HG03025 (cell line): ENCODE measurements at regions not wholly inside any gene's neighbourhood (a gene's known extent, or its start where the extent isn't known, plus 50 kb on each side); places are given as distances from the start of the nearest gene placed in this dataset.
"Not testable (repeated sequence)": the region's sequence is repeated elsewhere in the genome, so short reads cannot be mapped to it uniquely, and the experiment has no call there.

Experiments
- ATAC-seq: cut with Tn5 transposase; IDR thresholded peaks from one replicate; pipeline ENCODE4 v1.9.1; 2021; ENCODE audit warnings: mild to moderate bottlenecking, moderate library complexity; ENCODE audit not compliant: unreplicated experiment, low FRiP score

- peak; percentile 79 for ATAC-seq
Measured at GRCh38 chr5:143641549-143642355, 170.2 kb upstream of the HMHB1 start.

GRCh38 chr5:143638654-143639053, 173.3 kb upstream of the HMHB1 start:
- no peak for ATAC-seq

GRCh38 chr5:143636931-143637528, 174.9 kb upstream of the HMHB1 start:
- ATAC-seq: no peak

GRCh38 chr5:143635888-143636287, 176.1 kb upstream of the HMHB1 start:
- ATAC-seq: no peak

GRCh38 chr5:143635146-143635752, 176.7 kb upstream of the HMHB1 start:
- no peak for ATAC-seq

GRCh38 chr5:143634689-143635088, 177.3 kb upstream of the HMHB1 start:
- no peak for ATAC-seq

GRCh38 chr5:143629871-143630659, 181.9 kb upstream of the HMHB1 start:
- no peak for ATAC-seq

- not testable (repeated sequence) for ATAC-seq
Measured at GRCh38 chr5:143625048-143625447, 186.9 kb upstream of the HMHB1 start.

GRCh38 chr5:143624465-143624864, 187.5 kb upstream of the HMHB1 start:
- no peak for ATAC-seq

- ATAC-seq: no peak
Measured at GRCh38 chr5:143619040-143619439, 192.9 kb upstream of the HMHB1 start.

GRCh38 chr5:143618141-143618540, 193.8 kb upstream of the HMHB1 start:
- no peak for ATAC-seq

- ATAC-seq: no peak
Measured at GRCh38 chr5:143614831-143615230, 197.1 kb upstream of the HMHB1 start.

- ATAC-seq: no peak
Measured at GRCh38 chr5:143613329-143613728, 198.6 kb upstream of the HMHB1 start.

- ATAC-seq: no peak
Measured at GRCh38 chr5:143610946-143611345, 201.0 kb upstream of the HMHB1 start.

- peak; percentile 77 for ATAC-seq
Measured at GRCh38 chr5:143606043-143606752, 202.7 kb upstream of the NR3C1 start.

GRCh38 chr5:143605403-143606005, 202.0 kb upstream of the NR3C1 start:
- ATAC-seq: no peak

GRCh38 chr5:143601917-143602333, 198.4 kb upstream of the NR3C1 start:
- no peak for ATAC-seq

GRCh38 chr5:143601357-143601756, 197.9 kb upstream of the NR3C1 start:
- no peak for ATAC-seq

- no peak for ATAC-seq
Measured at GRCh38 chr5:143600396-143601075, 197.1 kb upstream of the NR3C1 start.
